PC-9 (cell line): ENCODE measurements at regions not wholly inside any gene's neighbourhood (a gene's known extent, or its start where the extent isn't known, plus 50 kb on each side); places are given as distances from the start of the nearest gene placed in this dataset.
A peak's percentile ranks its signal among the peaks of the same experiment; 100 is the strongest.

Source experiments
- BruUV-seq: library from RNA; stranded (reverse); fragments of 400-500 nt; replicated peaks from 2 replicates; lab custom pipeline; 2021; lab: Mats Ljungman, UMichigan
- CTCF ChIA-PET: fragments of 300-600 bp; sonication (Branson Sonifier 250); formaldehyde crosslinking; loops from one replicate; lab custom pipeline; 2022; ENCODE audit warnings: antibody characterized with exemption; lab: Charles Lee
- POLR2A ChIA-PET: fragments of 300-600 bp; sonication (Branson Sonifier 250); formaldehyde crosslinking; loops from one replicate; lab custom pipeline; 2022; ENCODE audit warnings: antibody characterized with exemption; ENCODE audit not compliant: unreplicated experiment; lab: Charles Lee
- DNase-seq, 2 experiments: peaks; one replicate each; pipeline versions ENCODE4 v3.0.0 to v3.0.0-alpha.2; 2015 to 2022; ENCODE audit warnings: mixed read lengths in 1 of 2
- H2AFZ ChIP-seq: fragments of 200-600 bp; sonication (generic); 2 replicates; pipeline ENCODE4 v1.8.1; 2017; ENCODE audit warnings: antibody characterized with exemption
- H3F3A ChIP-seq: fragments of 200-600 bp; sonication (generic); 2 replicates; pipeline ENCODE4 v1.8.1; 2017; ENCODE audit warnings: antibody characterized with exemption, mild to moderate bottlenecking, low read depth; ENCODE audit not compliant: insufficient read depth
- H3K27ac ChIP-seq: fragments of 200-600 bp; sonication (generic); 2 replicates; pipeline ENCODE4 v1.6.1; 2016; ENCODE audit warnings: mixed run types
- H3K27me3 ChIP-seq: fragments of 200-600 bp; sonication (generic); 2 replicates; pipeline ENCODE4 v1.6.1; 2016; ENCODE audit warnings: low read depth, mixed run types; ENCODE audit not compliant: insufficient read depth
- H3K36me3 ChIP-seq: fragments of 200-600 bp; sonication (generic); 2 replicates; pipeline ENCODE4 v1.6.1; 2016; ENCODE audit warnings: low read depth, mixed run types
- H3K4me1 ChIP-seq: fragments of 200-600 bp; sonication (generic); replicated peaks from 2 replicates; pipeline ENCODE4 v1.6.1; 2016; ENCODE audit warnings: mixed run types; ENCODE audit not compliant: insufficient read depth
- H3K4me2 ChIP-seq: fragments of 200-600 bp; sonication (generic); 2 replicates; pipeline ENCODE4 v1.6.1; 2017; ENCODE audit warnings: mixed run types
- H3K4me3 ChIP-seq: fragments of 200-600 bp; sonication (generic); 2 replicates; pipeline ENCODE4 v1.6.1; 2016; ENCODE audit warnings: mixed run types
- H3K79me2 ChIP-seq: fragments of 200-600 bp; sonication (generic); 2 replicates; pipeline ENCODE4 v1.6.1; 2017; ENCODE audit warnings: low read depth, mixed run types
- H3K9me2 ChIP-seq: fragments of 200-600 bp; sonication (generic); 2 replicates; pipeline ENCODE4 v1.8.1; 2017; ENCODE audit warnings: mild to moderate bottlenecking; ENCODE audit not compliant: insufficient read depth
- H3K9me3 ChIP-seq: fragments of 200-600 bp; sonication (generic); 2 replicates; pipeline ENCODE4 v1.8.1; 2016; ENCODE audit warnings: low read depth; ENCODE audit not compliant: insufficient read depth
- H4K20me1 ChIP-seq: fragments of 200-600 bp; sonication (generic); 2 replicates; pipeline ENCODE4 v1.8.1; 2017; ENCODE audit not compliant: insufficient read depth
- EZH2 ChIP-seq: fragments of 200-600 bp; sonication (generic); IDR thresholded peaks from 2 replicates; pipeline ENCODE4 v1.8.0; 2017; ENCODE audit warnings: antibody characterized with exemption, low read depth
- intact Hi-C: fragments of 100-400 bp; cut with micrococcal nuclease; formaldehyde crosslinking; loops from one replicate; pipeline ENCODE4 v1.10.0; 2022; ENCODE audit not compliant: unreplicated experiment
- TF ChIP-seq, protein P1 (sequence below): fragments of 200-600 bp; sonication (generic); conservative IDR thresholded peaks from 2 replicates; pipeline ENCODE4 v1.6.1; 2017; ENCODE audit warnings: mixed run types, antibody characterized with exemption, mild to moderate bottlenecking, moderate library complexity

DNA sequence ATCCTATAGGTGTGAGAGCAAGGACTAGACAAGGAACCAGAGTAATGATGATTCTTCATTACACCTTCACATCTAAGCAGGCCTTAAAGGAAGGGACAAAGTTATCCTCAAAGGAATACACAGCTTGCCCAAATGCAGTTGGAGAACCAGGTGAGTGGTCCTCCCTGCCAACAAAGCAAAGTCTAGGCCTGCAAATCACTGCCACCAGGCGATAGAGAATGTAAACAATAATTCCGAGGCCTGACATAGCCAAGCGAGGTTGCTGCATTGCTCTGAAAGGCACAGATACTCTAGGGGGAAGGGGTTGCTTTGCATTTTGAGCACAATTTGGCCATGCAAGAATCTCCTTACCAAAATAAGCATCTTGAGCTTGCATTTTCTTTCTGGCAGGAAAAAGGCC is 178.2 kb upstream of the FAT1 start:
- Histone ChIP-seq H3K9me2 (no peaks in the 10 kb centered on the region), H3K79me2 (no peaks in the 10 kb centered on the region), H3F3A (no peaks in the 10 kb centered on the region), H3K36me3 (no peaks in the 10 kb centered on the region), H2AFZ (no peak overlapping the region), H3K4me2 (no peak overlapping the region), H4K20me1 (no peaks in the 10 kb centered on the region), H3K27ac (no peak overlapping the region), H3K9me3 (no peaks in the 10 kb centered on the region), H3K27me3 (no peaks in the 10 kb centered on the region), H3K4me1 (peaks cover 11% of the 10 kb centered on the region), H3K4me3 (no peak overlapping the region)
- POLR2A ChIA-PET, result no interaction called here
- CTCF ChIA-PET, result interaction anchor here (0.6 kb wide), 1 partner anchor 428 kb away, joined by 3 read pairs; no protein-coding TSS in a partner anchor
- no peak for DNase-seq
- intact Hi-C loops, result loop anchor here (5.0 kb wide), 1 partner anchor 55 kb away; no protein-coding TSS in a partner anchor
- BruUV-seq, result no TSS peak
- TF ChIP-seq, protein P1, sequence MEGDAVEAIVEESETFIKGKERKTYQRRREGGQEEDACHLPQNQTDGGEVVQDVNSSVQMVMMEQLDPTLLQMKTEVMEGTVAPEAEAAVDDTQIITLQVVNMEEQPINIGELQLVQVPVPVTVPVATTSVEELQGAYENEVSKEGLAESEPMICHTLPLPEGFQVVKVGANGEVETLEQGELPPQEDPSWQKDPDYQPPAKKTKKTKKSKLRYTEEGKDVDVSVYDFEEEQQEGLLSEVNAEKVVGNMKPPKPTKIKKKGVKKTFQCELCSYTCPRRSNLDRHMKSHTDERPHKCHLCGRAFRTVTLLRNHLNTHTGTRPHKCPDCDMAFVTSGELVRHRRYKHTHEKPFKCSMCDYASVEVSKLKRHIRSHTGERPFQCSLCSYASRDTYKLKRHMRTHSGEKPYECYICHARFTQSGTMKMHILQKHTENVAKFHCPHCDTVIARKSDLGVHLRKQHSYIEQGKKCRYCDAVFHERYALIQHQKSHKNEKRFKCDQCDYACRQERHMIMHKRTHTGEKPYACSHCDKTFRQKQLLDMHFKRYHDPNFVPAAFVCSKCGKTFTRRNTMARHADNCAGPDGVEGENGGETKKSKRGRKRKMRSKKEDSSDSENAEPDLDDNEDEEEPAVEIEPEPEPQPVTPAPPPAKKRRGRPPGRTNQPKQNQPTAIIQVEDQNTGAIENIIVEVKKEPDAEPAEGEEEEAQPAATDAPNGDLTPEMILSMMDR, result no peak
- no peak for TF ChIP-seq EZH2

DNA sequence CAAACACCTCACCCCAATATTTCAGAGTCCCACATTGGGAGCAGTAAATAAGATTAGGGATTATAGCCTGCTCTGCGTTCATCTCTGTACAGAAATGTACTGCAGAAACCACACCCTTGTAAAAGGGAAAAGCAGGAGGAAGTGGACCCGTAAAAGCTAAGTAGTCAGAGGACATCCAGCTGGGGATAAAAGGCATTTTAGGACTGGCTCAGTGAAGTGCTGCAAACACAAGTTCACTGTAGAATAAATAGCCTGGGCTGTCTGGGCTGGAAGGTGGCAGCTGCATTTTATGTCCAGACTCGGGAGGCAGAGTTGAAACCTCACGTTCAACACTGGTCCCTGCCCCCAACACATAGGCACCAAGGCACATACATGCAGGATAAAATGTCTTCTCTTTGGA is 178.7 kb upstream of the FAT1 start:
- no peaks in the 10 kb centered on the region for H3K27me3 ChIP-seq
- H3K9me3 ChIP-seq, result no peaks in the 10 kb centered on the region
- no peak overlapping the region for H2AFZ ChIP-seq
- no peaks in the 10 kb centered on the region for H3K79me2 ChIP-seq
- POLR2A ChIA-PET, result no interaction called here
- H3K36me3 ChIP-seq, result no peaks in the 10 kb centered on the region
- intact Hi-C loops, result loop anchor here (5.0 kb wide), 1 partner anchor 55 kb away; no protein-coding TSS in a partner anchor
- DNase-seq, result no peak
- H3K4me1 ChIP-seq, result peaks cover 11% of the 10 kb centered on the region
- CTCF ChIA-PET, result no interaction called here
- no TSS peak for BruUV-seq
- H3K27ac ChIP-seq, result no peak overlapping the region
- TF ChIP-seq EZH2, result no peak
- TF ChIP-seq, protein P1, result no peak
- no peak overlapping the region for H3K4me3 ChIP-seq
- no peaks in the 10 kb centered on the region for H3K9me2 ChIP-seq
- no peaks in the 10 kb centered on the region for H3F3A ChIP-seq
- H4K20me1 ChIP-seq, result no peaks in the 10 kb centered on the region
- no peak overlapping the region for H3K4me2 ChIP-seq

DNA sequence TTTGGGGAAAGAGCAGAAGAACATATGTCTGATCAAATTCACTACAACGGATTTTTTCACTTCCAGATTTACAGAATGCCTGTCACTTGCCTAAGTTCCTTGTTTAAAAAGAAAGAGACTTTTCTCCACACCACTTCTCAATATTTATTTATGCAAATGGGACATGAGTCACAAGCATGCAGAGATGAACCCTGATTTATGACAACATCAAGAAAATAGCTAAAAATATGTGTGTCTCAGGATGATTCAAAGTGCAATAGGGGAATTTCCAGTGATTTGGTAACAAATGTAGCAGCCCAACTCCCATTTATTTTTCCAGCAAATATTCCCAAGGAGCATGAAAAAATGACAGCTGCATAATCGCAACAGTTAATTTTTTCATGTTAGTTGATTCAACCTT is 180.4 kb upstream of the FAT1 start:
- H3K27ac ChIP-seq, result no peak overlapping the region
- CTCF ChIA-PET, result no interaction called here
- DNase-seq, result peak in 1 of 2 experiments; percentile 73
- no peak overlapping the region; the same call in 1 of the 2 replicates for H3K4me2 ChIP-seq
- H3K79me2 ChIP-seq, result no peaks in the 10 kb centered on the region
- no TSS peak for BruUV-seq
- no peaks in the 10 kb centered on the region for H4K20me1 ChIP-seq
- no peaks in the 10 kb centered on the region for H3K36me3 ChIP-seq
- H3K4me1 ChIP-seq, result peaks cover 11% of the 10 kb centered on the region
- intact Hi-C loops, result loop anchor here (5.0 kb wide), 1 partner anchor 57 kb away; no protein-coding TSS in a partner anchor
- no peaks in the 10 kb centered on the region for H3F3A ChIP-seq
- no peaks in the 10 kb centered on the region for H3K27me3 ChIP-seq
- H3K9me2 ChIP-seq, result no peaks in the 10 kb centered on the region
- no peak overlapping the region for H3K4me3 ChIP-seq
- no peak overlapping the region for H2AFZ ChIP-seq
- H3K9me3 ChIP-seq, result no peaks in the 10 kb centered on the region
- TF ChIP-seq EZH2, result no peak
- TF ChIP-seq, protein P1, result no peak
- POLR2A ChIA-PET, result interaction anchor here (0.6 kb wide), 2 partner anchors 74 to 138 kb away, joined by 3 to 4 read pairs; no protein-coding TSS in a partner anchor
